Rectal smooth muscle tissue (tissue), 1 donor: ENCODE measurements at regions not wholly inside any gene's neighbourhood (a gene's known extent, or its start where the extent isn't known, plus 50 kb on each side); places are given as distances from the start of the nearest gene placed in this dataset.

ENCODE experiments used
- H3K27ac ChIP-seq: one replicate; pipeline ENCODE4 v1.7.0; 2013; ENCODE audit warnings: low read depth, low read length, inconsistent platforms
- H3K27me3 ChIP-seq: one replicate; pipeline ENCODE4 v1.7.0; 2013; ENCODE audit warnings: low read length; ENCODE audit not compliant: control insufficient read depth, insufficient read depth
- H3K36me3 ChIP-seq: one replicate; pipeline ENCODE4 v1.7.0; 2013; ENCODE audit warnings: low read length; ENCODE audit not compliant: control insufficient read depth, insufficient read depth
- H3K4me1 ChIP-seq: one replicate; pipeline ENCODE4 v1.7.0; 2013; ENCODE audit warnings: low read length; ENCODE audit not compliant: control insufficient read depth, insufficient read depth
- H3K4me3 ChIP-seq: one replicate; pipeline ENCODE4 v1.7.0; 2013; ENCODE audit warnings: low read length
- H3K9ac ChIP-seq: one replicate; pipeline ENCODE4 v1.7.0; 2013; ENCODE audit warnings: low read length

- H3K27ac ChIP-seq, result no peak overlapping the region
- H3K4me3 ChIP-seq, result no peak overlapping the region
- H3K4me1 ChIP-seq, result no peaks in the 10 kb centered on the region
- H3K9ac ChIP-seq, result no peak overlapping the region
- H3K27me3 ChIP-seq, result no peaks in the 10 kb centered on the region
- no peaks in the 10 kb centered on the region for H3K36me3 ChIP-seq
Observed at GRCh38 chr18:41537666-41538065, 417.4 kb upstream of the PIK3C3 start.

DNA sequence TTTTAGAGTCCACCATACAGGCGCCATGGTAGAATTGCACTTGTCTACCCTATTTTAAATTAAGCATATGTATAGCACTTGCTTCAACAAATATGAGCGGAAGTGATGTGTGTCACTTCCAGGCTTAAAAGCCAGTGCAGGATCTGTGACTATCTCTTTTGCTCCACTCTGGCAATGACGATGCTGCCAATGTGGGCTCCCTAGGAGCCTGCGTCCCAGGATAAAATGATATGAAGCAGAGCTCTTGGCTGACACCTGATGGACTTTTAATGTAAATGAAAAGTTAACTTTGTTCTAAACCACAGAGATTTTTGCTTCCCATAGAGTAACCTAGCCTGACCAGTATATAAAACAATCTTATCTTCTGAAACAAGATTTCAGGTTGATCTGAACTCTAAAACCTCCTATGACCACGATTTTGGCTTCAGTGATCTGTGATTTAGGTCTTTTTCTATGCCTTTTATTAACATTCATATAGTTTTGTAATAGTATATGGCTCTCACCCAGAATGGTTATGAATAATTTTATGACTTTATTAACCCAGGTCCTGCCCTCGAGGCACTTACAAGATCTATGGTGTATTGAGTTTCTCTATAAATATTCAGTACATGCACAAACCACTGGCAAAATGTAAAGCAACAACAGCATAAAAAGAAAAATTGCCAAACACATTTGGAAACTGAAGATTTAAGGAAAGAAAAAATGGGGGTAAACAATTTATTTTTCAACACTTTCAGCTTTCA is 422.5 kb upstream of the PIK3C3 start:
- no peak overlapping the region for H3K9ac ChIP-seq
- no peak overlapping the region for H3K4me3 ChIP-seq
- H3K4me1 ChIP-seq, result no peaks in the 10 kb centered on the region
- no peak overlapping the region for H3K27ac ChIP-seq
- H3K36me3 ChIP-seq, result no peaks in the 10 kb centered on the region
- no peaks in the 10 kb centered on the region for H3K27me3 ChIP-seq

- no peaks in the 10 kb centered on the region for H3K27me3 ChIP-seq
- H3K36me3 ChIP-seq, result no peaks in the 10 kb centered on the region
- H3K4me1 ChIP-seq, result no peaks in the 10 kb centered on the region
- no peak overlapping the region for H3K4me3 ChIP-seq
- no peak overlapping the region for H3K9ac ChIP-seq
- no peak overlapping the region for H3K27ac ChIP-seq
Observed at GRCh38 chr18:41530970-41531369, 424.1 kb upstream of the PIK3C3 start.

- no peak overlapping the region for H3K4me3 ChIP-seq
- no peaks in the 10 kb centered on the region for H3K4me1 ChIP-seq
- H3K27ac ChIP-seq, result no peak overlapping the region
- no peaks in the 10 kb centered on the region for H3K27me3 ChIP-seq
- H3K36me3 ChIP-seq, result no peaks in the 10 kb centered on the region
- no peak overlapping the region for H3K9ac ChIP-seq
Observed at GRCh38 chr18:41529093-41529492, 425.9 kb upstream of the PIK3C3 start.

- Histone ChIP-seq H3K4me1 (no peaks in the 10 kb centered on the region), H3K4me3 (no peak overlapping the region), H3K27me3 (no peaks in the 10 kb centered on the region), H3K36me3 (no peaks in the 10 kb centered on the region), H3K27ac (no peak overlapping the region), H3K9ac (no peak overlapping the region)
Observed at GRCh38 chr18:41526054-41526453, 429.0 kb upstream of the PIK3C3 start.

- H3K36me3 ChIP-seq, result no peaks in the 10 kb centered on the region
- H3K4me1 ChIP-seq, result no peaks in the 10 kb centered on the region
- no peak overlapping the region for H3K4me3 ChIP-seq
- no peaks in the 10 kb centered on the region for H3K27me3 ChIP-seq
- H3K27ac ChIP-seq, result no peak overlapping the region
- H3K9ac ChIP-seq, result no peak overlapping the region
Observed at GRCh38 chr18:41524674-41525470, 430.2 kb upstream of the PIK3C3 start.

- no peaks in the 10 kb centered on the region for H3K4me1 ChIP-seq
- no peak overlapping the region for H3K4me3 ChIP-seq
Observed at GRCh38 chr18:41517142-41517541, 437.9 kb upstream of the PIK3C3 start.

DNA sequence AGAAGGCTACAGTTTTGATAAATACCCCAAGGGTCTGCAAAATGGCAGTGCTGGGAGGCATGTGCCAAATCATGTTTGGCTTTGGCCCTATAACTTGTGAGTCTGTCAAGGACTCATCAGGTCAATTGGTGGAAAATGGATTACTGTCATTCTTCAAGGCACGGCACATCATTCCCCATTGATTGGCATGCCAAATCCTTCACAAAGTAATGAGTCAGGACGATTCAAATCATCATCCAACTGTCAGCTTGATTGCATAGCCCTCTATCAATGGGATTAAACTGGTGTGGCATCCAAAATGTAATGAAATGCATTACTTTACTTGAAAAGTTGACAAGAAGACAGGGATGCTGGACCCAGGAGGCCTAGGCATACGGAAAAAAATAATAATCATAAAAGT is 441.6 kb upstream of the PIK3C3 start:
- Histone ChIP-seq H3K4me3 (no peak overlapping the region), H3K27ac (no peak overlapping the region), H3K36me3 (no peaks in the 10 kb centered on the region), H3K27me3 (no peaks in the 10 kb centered on the region), H3K9ac (no peak overlapping the region), H3K4me1 (no peaks in the 10 kb centered on the region)

More at GRCh38 chr18:41517142-41517541, 437.9 kb upstream of the PIK3C3 start:
- H3K27me3 ChIP-seq, result no peaks in the 10 kb centered on the region
- no peak overlapping the region for H3K9ac ChIP-seq
- no peaks in the 10 kb centered on the region for H3K36me3 ChIP-seq
- H3K27ac ChIP-seq, result no peak overlapping the region

- H3K27me3 ChIP-seq, result no peaks in the 10 kb centered on the region
- no peak overlapping the region for H3K9ac ChIP-seq
- no peaks in the 10 kb centered on the region for H3K4me1 ChIP-seq
- H3K27ac ChIP-seq, result no peak overlapping the region
- H3K36me3 ChIP-seq, result no peaks in the 10 kb centered on the region
- no peak overlapping the region for H3K4me3 ChIP-seq
Observed at GRCh38 chr18:41504316-41504715, 450.7 kb upstream of the PIK3C3 start.

DNA sequence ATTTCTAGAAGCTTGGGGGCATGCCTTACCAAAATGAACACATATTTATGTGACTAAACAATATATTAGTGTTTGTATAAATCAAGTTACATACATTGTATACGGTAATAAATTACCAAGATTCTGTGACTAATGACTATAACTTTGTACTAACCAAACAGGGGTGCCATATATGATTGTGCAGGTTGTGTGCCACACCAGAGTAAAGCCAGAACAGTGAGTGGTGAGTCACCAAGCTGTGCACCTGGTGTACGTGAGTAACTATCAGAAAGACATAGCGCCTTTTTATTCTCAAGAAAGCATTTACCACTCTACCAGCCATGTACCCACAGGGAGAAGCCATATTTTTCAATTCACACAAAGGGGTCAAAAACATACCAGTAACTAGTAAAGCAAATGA is 453.2 kb upstream of the PIK3C3 start:
- Histone ChIP-seq H3K36me3 (no peaks in the 10 kb centered on the region), H3K4me1 (no peaks in the 10 kb centered on the region), H3K4me3 (no peak overlapping the region), H3K27ac (no peak overlapping the region), H3K9ac (no peak overlapping the region), H3K27me3 (no peaks in the 10 kb centered on the region)

DNA sequence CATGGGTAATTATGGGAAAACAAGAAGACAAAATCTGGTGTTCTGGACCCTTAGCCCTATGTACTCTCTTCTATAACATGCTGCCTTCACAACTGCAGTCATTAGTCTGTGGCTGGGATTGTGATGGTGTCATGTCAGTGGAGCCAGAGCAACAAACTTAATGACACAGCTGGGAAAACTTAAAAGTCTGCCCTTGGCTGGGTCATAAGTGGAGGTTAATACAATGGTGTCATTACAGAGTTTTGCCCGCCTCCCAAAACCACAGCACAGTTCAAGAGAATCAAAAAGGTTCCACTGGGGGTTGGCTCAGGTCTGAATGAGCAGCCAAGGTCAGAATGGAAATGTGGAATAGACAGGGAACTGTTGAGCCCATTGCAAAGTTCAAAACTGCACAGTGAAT is 455.7 kb upstream of the PIK3C3 start:
- no peak overlapping the region for H3K27ac ChIP-seq
- H3K27me3 ChIP-seq, result no peaks in the 10 kb centered on the region
- no peaks in the 10 kb centered on the region for H3K4me1 ChIP-seq
- H3K9ac ChIP-seq, result no peak overlapping the region
- H3K36me3 ChIP-seq, result no peaks in the 10 kb centered on the region
- H3K4me3 ChIP-seq, result no peak overlapping the region

DNA sequence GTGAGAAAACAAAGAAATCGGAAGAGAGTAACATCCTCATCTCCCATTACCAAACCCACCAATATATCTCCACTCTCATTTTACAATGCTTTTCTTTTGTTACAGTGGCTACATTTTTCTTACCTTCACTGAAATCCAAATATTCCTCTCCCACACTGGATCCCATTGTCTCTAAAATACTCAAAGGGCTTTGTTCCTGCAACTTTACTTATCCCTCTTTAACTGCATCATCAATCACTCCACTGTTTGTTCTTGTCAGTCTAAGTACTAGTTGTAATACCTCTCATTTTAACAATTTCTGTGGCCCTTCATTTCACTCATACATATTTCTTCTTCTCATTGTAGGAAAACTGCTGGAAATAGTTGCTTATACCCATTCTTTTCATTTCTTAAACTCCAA is 464.2 kb upstream of the PIK3C3 start:
- Histone ChIP-seq H3K36me3 (no peaks in the 10 kb centered on the region), H3K27ac (no peak overlapping the region), H3K9ac (no peak overlapping the region), H3K4me1 (no peaks in the 10 kb centered on the region), H3K4me3 (no peak overlapping the region), H3K27me3 (no peaks in the 10 kb centered on the region)

DNA sequence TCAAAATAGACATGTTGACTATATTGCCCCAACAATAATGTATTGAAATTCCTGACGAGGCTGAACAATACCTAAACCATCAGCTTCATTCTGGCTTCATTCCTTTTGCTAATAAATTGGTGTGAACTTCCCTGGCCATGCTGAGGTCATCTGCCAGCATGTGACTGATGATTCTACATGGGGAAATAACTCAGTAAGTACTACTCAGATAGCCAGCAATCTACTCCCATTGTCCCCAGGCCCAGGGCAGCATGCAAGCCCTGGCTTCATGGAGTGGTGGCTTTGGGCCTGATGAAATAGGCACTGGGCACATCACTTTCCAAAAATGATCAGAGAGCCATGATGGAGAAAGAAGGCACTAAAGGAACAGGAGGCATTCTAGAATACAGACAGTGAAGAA is 468.5 kb upstream of the PIK3C3 start:
- no peaks in the 10 kb centered on the region for H3K27me3 ChIP-seq
- H3K4me1 ChIP-seq, result no peaks in the 10 kb centered on the region
- H3K27ac ChIP-seq, result no peak overlapping the region
- no peaks in the 10 kb centered on the region for H3K36me3 ChIP-seq
- H3K9ac ChIP-seq, result no peak overlapping the region
- no peak overlapping the region for H3K4me3 ChIP-seq
